Ishikawa (cell line): ENCODE measurements at regions not wholly inside any gene's neighbourhood (a gene's known extent, or its start where the extent isn't known, plus 50 kb on each side); places are given as distances from the start of the nearest gene placed in this dataset.

ENCODE experiments used
- CEBPB ChIP-seq: IDR thresholded peaks from 2 replicates; pipeline ENCODE4 v1.6.1; 2012
- CREB1 ChIP-seq: IDR thresholded peaks from 2 replicates; pipeline ENCODE4 v1.6.1; 2012; ENCODE audit warnings: low read depth
- EGR1 ChIP-seq: IDR thresholded peaks from 2 replicates; pipeline ENCODE4 v1.6.1; 2012
- EP300 ChIP-seq: IDR thresholded peaks from 2 replicates; pipeline ENCODE4 v1.6.1; 2012; ENCODE audit warnings: borderline replicate concordance
- FOXM1 ChIP-seq: IDR thresholded peaks from 2 replicates; pipeline ENCODE4 v1.6.1; 2012; ENCODE audit warnings: low read depth, borderline replicate concordance
- MAX ChIP-seq: IDR thresholded peaks from 2 replicates; pipeline ENCODE4 v1.6.1; 2012
- NFIC ChIP-seq: IDR thresholded peaks from 2 replicates; pipeline ENCODE4 v1.6.1; 2012
- RAD21 ChIP-seq: IDR thresholded peaks from 2 replicates; pipeline ENCODE4 v1.6.1; 2012; ENCODE audit warnings: low read depth
- REST ChIP-seq: IDR thresholded peaks from 2 replicates; pipeline ENCODE4 v1.6.1; 2012; ENCODE audit warnings: low read depth, mild to moderate bottlenecking
- TAF1 ChIP-seq: IDR thresholded peaks from 2 replicates; pipeline ENCODE4 v1.6.1; 2012; ENCODE audit warnings: low read depth, mild to moderate bottlenecking
- TCF12 ChIP-seq: IDR thresholded peaks from 2 replicates; pipeline ENCODE4 v1.6.1; 2012; ENCODE audit warnings: low read depth
- TEAD4 ChIP-seq: IDR thresholded peaks from 2 replicates; pipeline ENCODE4 v1.6.1; 2012
- YY1 ChIP-seq: IDR thresholded peaks from 2 replicates; pipeline ENCODE4 v1.6.1; 2012; ENCODE audit warnings: low read depth
- ZBTB7A ChIP-seq: IDR thresholded peaks from 2 replicates; pipeline ENCODE4 v1.6.1; 2012; ENCODE audit warnings: low read depth
- TF ChIP-seq, protein P1 (sequence below): IDR thresholded peaks from 2 replicates; pipeline ENCODE4 v1.6.1; 2012

DNA sequence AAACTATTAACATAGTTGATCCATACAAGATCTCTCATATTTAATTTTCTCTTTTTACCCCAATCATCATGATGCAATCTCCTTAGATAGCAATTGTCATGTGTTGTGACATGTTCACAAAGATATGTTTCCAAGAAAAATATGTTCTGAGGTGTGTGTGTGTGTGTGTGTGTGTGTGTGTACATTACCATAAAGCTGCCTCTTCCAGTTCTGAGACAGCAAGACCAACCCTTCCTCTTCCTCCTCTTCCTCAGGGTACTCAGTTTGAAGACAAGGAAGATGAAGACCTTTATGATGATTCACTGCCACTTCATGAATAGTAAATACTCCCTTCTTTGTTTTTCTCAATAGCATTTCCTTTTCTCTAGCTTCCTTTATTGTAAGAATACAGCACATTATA, 303.3 kb upstream of the PRDM9 start:
- TF ChIP-seq REST (no peak), NFIC (no peak), EP300 (no peak), CEBPB (no peak), FOXM1 (no peak), TAF1 (no peak), TEAD4 (no peak)
- TF ChIP-seq, protein P1, sequence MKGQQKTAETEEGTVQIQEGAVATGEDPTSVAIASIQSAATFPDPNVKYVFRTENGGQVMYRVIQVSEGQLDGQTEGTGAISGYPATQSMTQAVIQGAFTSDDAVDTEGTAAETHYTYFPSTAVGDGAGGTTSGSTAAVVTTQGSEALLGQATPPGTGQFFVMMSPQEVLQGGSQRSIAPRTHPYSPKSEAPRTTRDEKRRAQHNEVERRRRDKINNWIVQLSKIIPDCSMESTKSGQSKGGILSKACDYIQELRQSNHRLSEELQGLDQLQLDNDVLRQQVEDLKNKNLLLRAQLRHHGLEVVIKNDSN: no peak

DNA sequence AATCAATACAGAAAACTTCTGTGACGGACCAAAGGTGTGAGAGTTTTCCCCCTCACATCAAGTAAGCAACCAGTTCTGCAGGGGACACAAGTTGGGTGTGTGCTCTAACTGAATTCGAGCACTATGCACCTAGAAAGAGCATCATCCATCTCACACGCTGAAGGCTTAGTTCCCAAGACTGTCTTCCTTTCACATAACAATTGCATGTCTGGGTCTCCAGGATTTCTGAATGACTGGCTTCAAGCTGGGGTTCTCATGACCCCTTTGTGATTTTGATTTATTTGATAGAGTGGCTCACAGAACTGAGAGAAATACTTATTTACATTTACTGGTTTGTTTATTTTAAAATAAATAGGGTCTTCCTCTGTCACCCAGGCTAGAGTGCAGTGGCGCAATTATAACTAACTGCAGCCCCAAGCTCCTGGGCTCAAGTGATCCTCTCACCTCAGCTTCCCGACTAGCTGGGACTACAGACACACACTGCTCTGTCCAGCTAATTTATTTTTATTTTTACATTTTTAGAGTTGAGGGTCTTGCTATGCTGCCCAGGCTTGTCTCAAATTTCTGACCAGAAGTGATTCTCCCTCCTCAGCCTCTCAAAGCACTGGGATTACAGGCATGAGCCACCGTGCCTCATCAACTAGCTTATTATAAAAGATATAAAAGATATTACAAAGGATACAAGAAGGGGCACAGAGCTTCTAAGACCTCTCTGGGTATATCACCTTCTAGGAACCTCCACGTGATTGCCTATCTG, 316.7 kb upstream of the CDH12 start:
- TF ChIP-seq RAD21 (no peak), CREB1 (no peak), EP300 (no peak), REST (no peak)
- TF ChIP-seq, protein P1: no peak

DNA sequence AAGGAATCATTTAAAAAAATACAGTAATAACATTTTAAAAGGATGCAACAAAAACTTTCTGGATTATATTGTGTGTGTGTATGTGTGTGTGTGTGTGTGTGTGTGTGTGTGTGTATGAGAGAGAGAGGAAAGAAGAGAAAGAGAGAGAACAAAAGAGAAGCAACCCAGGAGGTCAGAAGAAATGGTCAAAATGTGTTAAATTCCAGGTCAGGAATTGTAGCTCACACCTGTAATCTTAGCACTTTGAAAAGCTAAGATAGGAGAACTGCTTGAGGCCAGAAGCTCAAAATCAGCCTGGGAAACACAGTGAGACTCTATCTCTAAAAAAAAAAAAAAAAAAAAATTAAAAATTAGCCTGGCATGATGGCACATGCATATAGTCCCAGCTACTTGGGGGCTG, 311.8 kb upstream of the CDH12 start:
- TF ChIP-seq MAX (no peak), TCF12 (no peak), EGR1 (no peak), CEBPB (no peak), CREB1 (no peak), EP300 (no peak), REST (no peak), TEAD4 (no peak), RAD21 (no peak), ZBTB7A (no peak), TAF1 (no peak), FOXM1 (no peak), NFIC (no peak), YY1 (no peak)
- TF ChIP-seq, protein P1: no peak

GRCh38 chr5:23158179-23158578, 305.0 kb upstream of the CDH12 start:
- TF ChIP-seq EGR1 (no peak), ZBTB7A (no peak), CEBPB (no peak), YY1 (no peak)

DNA sequence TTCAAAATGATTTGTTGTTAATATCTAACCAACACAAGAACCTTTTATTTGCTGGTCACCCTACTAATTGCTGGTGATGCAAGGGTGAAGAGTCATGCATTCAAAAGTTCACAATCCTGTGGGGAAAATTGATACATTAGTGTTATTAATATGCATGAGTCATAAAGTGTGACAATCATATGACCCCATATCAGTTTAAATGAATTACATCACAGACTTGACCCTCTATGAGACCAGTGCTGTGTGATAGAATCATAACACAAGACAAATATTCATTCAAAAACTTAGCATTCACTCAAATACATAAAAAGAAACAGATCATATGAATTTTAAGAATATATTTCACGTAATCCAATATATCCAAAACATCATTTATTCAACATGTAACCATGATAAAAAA, 304.6 kb upstream of the CDH12 start:
- TF ChIP-seq ZBTB7A: no peak
- no peak for TF ChIP-seq TAF1
- no peak for TF ChIP-seq FOXM1
- TF ChIP-seq CREB1: no peak
- TF ChIP-seq EGR1: no peak
- no peak for TF ChIP-seq MAX
- no peak for TF ChIP-seq YY1
- TF ChIP-seq EP300: no peak
- no peak for TF ChIP-seq REST
- TF ChIP-seq, protein P1: no peak
- no peak for TF ChIP-seq TEAD4
- TF ChIP-seq NFIC: no peak
- TF ChIP-seq CEBPB: no peak
- no peak for TF ChIP-seq TCF12
- no peak for TF ChIP-seq RAD21
